ENCODE measurements at regions not wholly inside any gene's neighbourhood (a gene's known extent, or its start where the extent isn't known, plus 50 kb on each side); places are given as distances from the start of the nearest gene placed in this dataset.
"Not testable (repeated sequence)": the region's sequence is repeated elsewhere in the genome, so short reads cannot be mapped to it uniquely, and the experiment has no call there.

GRCh38 chr6:112939563-112939962, 592.4 kb downstream of the RFPL4B start:
- DNase-seq = no peak

DNA sequence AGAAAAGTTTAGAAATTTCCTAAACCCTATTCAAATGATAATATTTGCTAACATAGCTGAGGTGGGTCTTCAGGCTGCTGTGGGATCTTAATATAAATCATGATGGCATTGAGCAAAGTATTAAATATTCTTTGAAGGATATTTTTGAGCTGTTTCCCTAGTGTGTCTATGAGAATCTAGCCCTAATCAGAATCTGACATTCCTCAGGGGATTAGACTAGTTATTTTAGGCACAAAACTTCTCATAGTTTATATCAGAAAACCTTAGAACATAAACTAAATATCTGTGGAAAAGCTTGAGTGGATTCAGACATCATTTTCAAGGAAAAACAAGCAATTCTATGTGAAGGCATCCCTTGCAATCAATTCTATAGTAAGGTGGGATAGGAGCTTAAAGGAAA, 594.5 kb downstream of the RFPL4B start:
- DNase-seq = no peak

DNA sequence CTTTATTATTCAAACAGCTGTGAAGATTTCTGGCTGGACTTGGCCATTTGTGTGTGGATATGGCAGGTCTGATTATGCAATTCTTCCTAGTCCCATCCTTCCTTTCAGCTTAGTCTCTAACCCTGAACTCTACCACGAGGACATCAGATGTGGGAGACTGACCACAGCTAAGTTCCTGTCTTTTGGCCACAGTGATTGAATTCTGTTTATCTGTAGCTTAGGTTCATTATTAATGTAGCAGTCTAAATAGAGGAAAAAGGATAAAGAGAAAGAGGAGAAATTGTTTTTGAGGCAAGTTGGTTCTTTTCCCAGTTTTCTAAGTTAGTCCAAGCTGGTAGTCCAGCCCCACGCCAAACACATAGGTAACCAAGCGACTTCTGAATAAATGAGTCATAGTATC, 598.9 kb downstream of the RFPL4B start:
- no peak for DNase-seq

DNA sequence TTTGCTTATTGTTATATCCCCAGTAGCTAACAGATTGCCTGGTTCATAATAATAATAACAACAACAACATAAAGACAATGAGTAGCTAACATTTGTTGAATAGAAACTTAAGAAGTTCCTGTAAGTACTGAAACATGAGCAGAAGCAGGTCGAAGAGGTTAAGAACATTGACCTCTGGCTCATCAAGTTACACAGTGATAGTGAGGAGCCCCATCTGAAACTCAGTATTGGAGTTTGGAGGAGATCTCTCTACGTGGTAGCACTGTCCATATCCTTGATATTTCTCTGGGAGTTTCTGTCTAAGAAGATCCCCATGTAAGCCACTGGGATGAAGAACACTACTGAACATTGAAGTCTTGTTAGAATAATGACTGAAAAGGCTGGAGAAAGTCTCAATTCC, 600.4 kb downstream of the RFPL4B start:
- no peak for DNase-seq

DNA sequence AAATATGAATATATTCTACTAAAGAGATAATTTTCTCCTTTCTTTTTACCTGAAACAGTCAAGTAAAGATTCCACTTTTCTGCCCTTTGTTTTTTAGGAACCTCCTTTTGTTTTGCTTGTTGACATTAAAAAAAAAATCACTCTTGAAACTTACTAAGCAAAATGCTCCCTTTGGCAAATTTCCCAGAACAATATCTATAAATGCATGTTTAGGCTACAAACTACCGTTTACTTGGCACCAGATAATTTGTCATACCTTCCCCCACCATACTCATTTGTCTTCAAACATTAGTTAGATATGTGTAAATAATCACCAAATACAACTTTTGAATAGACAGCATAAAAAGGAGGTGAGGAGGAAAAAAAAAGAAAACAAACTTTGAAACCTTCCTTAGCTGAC, 604.7 kb downstream of the RFPL4B start:
- DNase-seq = no peak

DNA sequence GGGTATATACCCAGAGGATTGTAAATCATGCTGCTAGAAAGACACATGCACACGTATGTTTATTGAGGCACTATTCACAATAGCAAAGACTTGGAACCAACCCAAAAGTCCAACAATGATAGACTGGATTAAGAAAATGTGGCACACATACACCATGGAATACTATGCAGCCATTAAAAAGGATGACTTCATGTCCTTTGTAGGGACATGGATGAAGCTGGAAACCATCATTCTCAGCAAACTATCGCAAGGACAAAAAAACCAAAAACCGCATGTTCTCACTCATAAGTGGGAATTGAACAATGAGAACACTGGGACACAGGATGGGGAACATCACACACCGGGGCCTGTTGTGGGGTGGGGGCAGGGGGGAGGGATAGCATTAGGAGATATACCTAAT, 608.6 kb downstream of the RFPL4B start:
- not testable (repeated sequence) for DNase-seq

DNA sequence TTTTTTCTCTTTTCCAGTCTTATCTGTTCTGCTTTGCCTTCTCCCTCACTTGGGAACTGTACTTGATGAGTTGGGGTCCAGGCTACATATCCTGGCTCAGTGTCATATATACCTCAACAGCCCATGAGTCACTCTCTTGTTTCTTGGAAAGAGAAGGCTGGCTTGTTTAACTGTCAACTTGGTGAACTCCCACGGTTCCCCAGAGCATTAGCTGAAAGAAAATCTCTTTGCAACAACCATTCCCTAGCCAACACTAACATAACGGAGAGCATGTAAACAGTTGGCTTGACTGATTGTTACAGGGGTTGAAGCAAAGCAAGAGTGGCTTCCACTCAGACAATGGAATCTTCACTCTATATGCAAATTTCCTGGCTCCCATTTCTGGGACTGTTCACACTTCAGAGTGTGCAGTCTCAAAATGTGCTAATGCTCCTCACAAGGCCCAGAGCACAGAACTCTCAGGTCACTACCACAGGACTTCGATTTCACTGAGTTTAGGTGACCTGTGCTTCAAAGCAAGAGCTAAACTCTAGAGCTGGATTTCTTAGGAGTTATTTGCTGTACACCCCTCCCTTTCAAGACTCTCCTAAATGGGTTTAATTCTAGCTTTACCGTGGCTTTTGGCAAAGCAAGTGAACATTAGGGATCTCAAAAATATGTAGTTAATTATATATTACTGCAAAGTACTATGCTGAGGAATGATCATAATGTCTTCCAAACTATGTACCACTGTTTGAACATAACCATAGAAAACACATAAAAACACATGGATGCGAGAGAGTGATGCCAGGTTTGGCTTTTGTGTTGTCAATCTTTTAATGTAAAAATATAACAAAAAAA, 609.8 kb downstream of the RFPL4B start:
- DNase-seq = no peak

DNA sequence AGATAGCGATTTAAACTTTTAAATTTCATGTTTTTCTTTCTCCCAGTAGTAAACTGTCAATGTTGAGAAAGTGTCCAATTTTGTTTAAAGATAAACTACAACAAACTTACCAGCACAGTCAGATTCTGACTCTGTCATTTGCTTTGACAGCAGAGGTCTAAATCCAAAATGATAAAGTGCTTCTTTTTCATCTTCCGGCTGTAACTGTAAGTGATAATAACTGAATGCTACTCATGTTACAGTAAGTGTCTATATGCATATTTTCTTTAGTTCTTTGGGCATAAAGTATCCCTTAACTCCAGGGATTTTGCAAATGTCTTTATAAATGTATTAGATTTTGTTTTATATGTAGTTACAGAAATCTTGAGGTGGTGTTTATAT, 610.4 kb downstream of the RFPL4B start:
- DNase-seq = no peak

DNA sequence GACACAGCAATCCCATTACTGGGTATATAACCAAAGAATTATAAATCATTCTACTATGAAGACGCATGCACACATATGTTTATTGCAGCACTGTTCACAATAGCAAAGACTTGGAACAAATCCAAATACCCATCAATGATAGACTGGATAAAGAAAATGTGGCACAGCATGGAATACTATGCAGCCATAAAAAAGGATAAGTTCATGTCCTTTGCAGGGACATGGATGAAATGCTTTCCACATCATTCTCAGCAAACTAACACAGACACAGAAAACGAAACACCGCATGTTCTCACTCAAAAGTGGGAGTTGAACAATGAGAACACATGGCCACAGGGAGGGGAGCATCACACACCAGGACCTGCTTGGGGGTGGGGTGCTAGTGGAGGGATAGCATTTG, 613.0 kb downstream of the RFPL4B start:
- DNase-seq = not testable (repeated sequence)

DNA sequence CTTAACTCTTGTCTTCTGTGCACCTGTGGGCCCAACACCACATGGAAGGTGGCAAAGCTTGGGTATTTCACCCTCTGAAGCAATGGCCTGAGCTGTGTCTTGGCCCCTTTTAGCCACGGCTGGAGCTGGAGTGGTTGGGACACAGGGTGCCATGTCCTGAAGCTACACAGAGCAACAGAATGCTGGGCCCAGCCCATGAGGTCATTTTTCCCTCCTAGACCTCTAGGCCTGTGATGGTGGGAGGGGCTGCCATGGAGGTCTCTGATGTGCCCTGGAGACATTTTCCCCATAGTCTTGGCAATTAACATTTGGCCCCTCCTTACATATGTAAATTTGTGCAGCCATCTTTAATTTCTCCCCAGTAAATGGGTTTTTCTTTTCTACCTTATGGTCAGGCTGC, 620.8 kb downstream of the RFPL4B start:
- DNase-seq = no peak

- no peak for DNase-seq
Measured at GRCh38 chr6:112971651-112972050, 624.5 kb downstream of the RFPL4B start.

GRCh38 chr6:112974931-112975330, 627.8 kb downstream of the RFPL4B start:
- not testable (repeated sequence) for DNase-seq

GRCh38 chr6:112976579-112976978, 629.4 kb downstream of the RFPL4B start:
- DNase-seq = not testable (repeated sequence)

GRCh38 chr6:112979830-112980229, 632.7 kb downstream of the RFPL4B start:
- DNase-seq = no peak

DNA sequence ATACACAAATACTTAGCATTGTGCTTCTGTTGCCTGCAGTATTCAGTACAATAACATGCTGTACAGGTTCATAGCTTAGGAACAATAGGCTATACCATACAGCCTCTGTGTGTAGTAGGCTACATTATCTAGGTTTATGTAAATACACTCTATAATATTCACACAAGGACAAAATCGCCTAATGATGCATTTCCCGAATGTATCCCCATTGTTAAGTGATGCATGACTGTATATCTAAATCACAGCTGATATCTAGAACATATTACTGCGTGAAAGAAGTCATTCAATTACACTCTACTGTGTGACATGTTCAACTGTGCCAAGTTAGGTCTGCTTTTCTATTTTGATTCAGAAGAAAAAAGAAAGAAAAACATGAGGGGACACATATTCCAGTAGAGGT, 633.5 kb downstream of the RFPL4B start:
- DNase-seq = no peak

DNA sequence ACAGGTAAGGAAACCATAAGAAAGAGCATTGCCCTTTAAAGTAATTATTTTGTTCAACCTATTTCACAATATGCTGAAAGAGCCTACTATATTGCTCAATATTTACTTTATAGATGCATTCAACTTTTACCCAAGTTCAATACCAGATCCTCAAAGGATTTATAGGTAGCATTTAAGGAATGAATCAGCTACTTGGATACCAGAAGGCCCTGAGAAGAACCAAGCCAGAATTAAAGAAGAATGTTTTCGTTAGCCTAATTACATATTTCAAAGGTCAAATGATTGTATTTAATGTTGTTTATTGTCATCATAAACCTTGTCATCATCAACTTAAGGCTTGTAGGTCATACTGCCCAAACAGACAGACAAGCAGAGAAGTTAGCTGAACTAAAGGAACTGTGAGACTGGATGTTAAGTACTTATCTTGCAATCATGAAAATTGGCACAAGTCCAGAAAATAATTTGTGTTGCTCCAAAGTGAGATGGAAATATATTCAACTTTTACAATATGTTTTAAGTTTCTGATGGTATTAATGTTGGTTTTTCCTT, 636.7 kb downstream of the RFPL4B start:
- DNase-seq = no peak

DNA sequence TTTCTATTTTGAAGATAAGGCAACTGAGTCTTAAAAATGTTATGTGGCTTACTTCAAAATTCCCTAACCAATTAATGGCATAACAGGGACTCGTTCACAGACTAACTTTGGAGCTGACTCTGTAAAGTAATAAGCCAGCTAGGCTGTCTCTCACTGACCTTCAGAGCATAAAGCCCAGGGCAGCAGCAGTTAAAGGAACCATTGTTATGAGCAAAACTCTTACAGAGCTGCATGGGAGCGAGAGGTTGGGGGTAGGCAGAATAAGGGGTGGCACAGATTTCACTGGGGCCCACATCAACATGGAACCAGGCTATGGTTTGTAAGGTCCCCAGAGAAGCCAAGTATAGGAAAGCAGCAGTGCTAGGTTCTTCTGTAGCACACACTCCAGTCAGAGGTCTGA, 637.8 kb downstream of the RFPL4B start:
- DNase-seq = no peak

GRCh38 chr6:112986321-112986720, 639.2 kb downstream of the RFPL4B start:
- DNase-seq = no peak

GRCh38 chr6:112988748-112989147, 641.6 kb downstream of the RFPL4B start:
- DNase-seq = no peak

DNA sequence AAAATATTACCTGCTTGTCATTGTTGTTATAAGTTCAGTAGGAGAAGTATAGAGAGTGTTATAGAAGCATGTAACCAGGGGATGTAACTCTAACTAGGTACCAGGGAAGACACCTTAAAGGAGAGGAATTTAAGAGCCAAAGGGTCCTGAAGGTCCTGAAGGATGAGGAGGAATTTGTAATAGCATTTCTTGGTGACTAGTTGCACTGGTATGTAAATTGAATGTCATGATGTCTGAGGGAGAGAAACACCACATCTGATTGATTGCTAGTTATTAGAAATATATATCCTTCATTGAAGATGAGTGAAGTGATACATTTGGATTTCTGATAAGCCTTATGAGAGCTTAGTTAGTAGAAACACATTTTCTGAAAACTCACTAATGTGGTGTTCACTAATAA, 643.8 kb downstream of the RFPL4B start:
- no peak for DNase-seq

- DNase-seq = no peak
Measured at GRCh38 chr6:112991912-112992311, 644.8 kb downstream of the RFPL4B start.

- no peak for DNase-seq
Measured at GRCh38 chr6:112997421-112998085, 650.4 kb downstream of the RFPL4B start.

DNA sequence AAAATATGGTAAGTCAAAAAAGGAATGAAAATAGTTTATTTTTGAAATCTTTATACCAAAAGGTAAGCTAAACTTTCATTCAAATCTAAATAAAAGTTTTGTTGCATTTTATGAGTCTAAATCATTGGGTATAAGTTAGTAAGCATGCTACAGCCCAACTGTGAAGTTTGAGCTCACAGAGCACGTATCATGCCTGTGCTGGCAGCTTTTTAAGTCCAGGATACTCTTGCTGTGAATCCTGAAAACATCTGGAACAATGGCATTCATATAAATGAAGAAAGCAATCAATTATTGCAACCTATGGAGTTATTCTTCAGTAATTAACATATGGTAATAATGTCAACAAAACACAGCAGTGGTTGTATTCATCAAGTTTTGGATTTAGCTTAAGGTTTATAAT, 656.9 kb downstream of the RFPL4B start:
- no peak for DNase-seq
